Heart right ventricle (tissue), 16 donors: ENCODE measurements at regions not wholly inside any gene's neighbourhood (a gene's known extent, or its start where the extent isn't known, plus 50 kb on each side); places are given as distances from the start of the nearest gene placed in this dataset.

Source experiments
- ATAC-seq, 8 donors: fragments of 200-7000 bp; cut with Tn5 transposase; one replicate each; pipeline ENCODE4 v1.9.1; 2020; ENCODE audit warnings: mild to moderate bottlenecking in 8 of 8, moderate library complexity in 8 of 8, moderate number of reproducible peaks in 1 of 8
- DNase-seq, 2 donors: peaks; one replicate each; pipeline ENCODE4 v3.0.0-alpha.2; 2020
- H3K27ac ChIP-seq, 10 donors: fragments of 200-600 bp; sonication (generic) in 2 of 10; one replicate each; pipeline versions ENCODE4 v1.5.0 to v1.8.0; 2020 to 2022; ENCODE audit warnings: mild to moderate bottlenecking in 3 of 10
- H3K27me3 ChIP-seq, 7 donors: fragments of 200-600 bp; one replicate each; pipeline ENCODE4 v1.8.0; 2021 to 2022; ENCODE audit warnings: mild to moderate bottlenecking in 2 of 7
- H3K36me3 ChIP-seq, 9 donors: fragments of 200-600 bp; sonication (generic) in 1 of 9; one replicate each; pipeline versions ENCODE4 v1.5.0 to v1.8.0; 2020 to 2022; ENCODE audit warnings: mild to moderate bottlenecking in 2 of 9
- H3K4me1 ChIP-seq, 9 donors: fragments of 200-600 bp; sonication (generic) in 1 of 9; one replicate each; pipeline versions ENCODE4 v1.5.0 to v1.8.0; 2020 to 2022; ENCODE audit warnings: mild to moderate bottlenecking in 4 of 9
- H3K4me3 ChIP-seq, 10 donors: fragments of 200-600 bp; sonication (generic) in 2 of 10; one replicate each; pipeline versions ENCODE4 v1.5.0 to v1.8.0; 2020 to 2022; ENCODE audit warnings: mild to moderate bottlenecking in 7 of 10, moderate library complexity in 2 of 10
- H3K9me3 ChIP-seq, 11 donors: fragments of 200-600 bp in 10 of 11; sonication (generic) in 2 of 11; one replicate each; pipeline versions ENCODE4 v1.5.0 to v1.8.0; 2013 to 2022; ENCODE audit warnings: mild to moderate bottlenecking in 2 of 11, control low read depth in 1 of 11, moderate library complexity in 1 of 11
- CTCF ChIP-seq, 9 donors: fragments of 200-600 bp; sonication (generic) in 2 of 9; IDR thresholded peaks; one replicate each; pipeline versions ENCODE4 v1.5.0 to v1.8.0; 2021 to 2022; ENCODE audit warnings: antibody characterized with exemption in 9 of 9, mild to moderate bottlenecking in 5 of 9, moderate library complexity in 1 of 9
- WGBS, 2 donors: extraction: QIAGEN DNeasy Blood & Tissue Kit; methylation state at CpG; one replicate each; pipeline ENCODE4 v1.1.7; 2013; ENCODE audit warnings: inconsistent platforms in 1 of 2; 5-methylcytosine and 5-hydroxymethylcytosine counted together
- intact Hi-C, 10 donors: fragments of 100-400 bp; cut with DNase I; formaldehyde crosslinking; loops; one replicate each; pipeline versions ENCODE4 v1.11.1 to v1.14.2; 2022
- donor health status: Arrhythmogenic right ventricular cardiomyopathy.
- donor health status: ischemic (EF 13 %, LVEDD 7.1; RV severe dilation, severe dysfunction).
- donor health status: healthy with polysubstance abuse.
- donor health status: DM: no; HTN: yes; CAD: no.
- donor health status: DM: no; HTN: no; CAD: no.
- donor health status: ischemic (EF 25% LVEDD 6.9; RV normal size, moderate dysfunction).
- donor health status: ischemic (EF 25% LVEDD 5.7; RV mildly dilated, moderate dysfunction).
- donor health status: healthy.
- donor health status: DM: yes; HTN: yes; CAD: no.
- donor health status: Ischemic cardiomyopathy.
- donor health status: ischemic (EF 35%, LVEDD 5.7; RV mildly dilated, moderate dysfunction).
- donor health status: nonischemic (EF 11% LVEDD 7.7; RV severe dilation, severe dysfunction).
- donor health status: DM: yes; HTN: yes; CAD: no.
- donor health status: PGD.
- donor health status: ischemic (EF 29% LVEDD 5.4; RV normal size, mild dysfunction).
- donor health status: nonischemic (EF 23%, LVEDD 6.1; RV moderate dilation, normal function).

GRCh38 chr6:18746727-18747126 lies 359.6 kb downstream of the RNF144B start:
- Histone ChIP-seq H3K4me1 (peaks cover 0 to 5% (median 0%) of the 10 kb centered on the region in 9 donors), H3K4me3 (no peak overlapping the region), H3K27me3 (peaks cover 0 to 4% (median 0%) of the 10 kb centered on the region in 7 donors), H3K9me3 (peaks cover 0 to 10% (median 0%) of the 10 kb centered on the region in 11 donors), H3K36me3 (no peaks in the 10 kb centered on the region), H3K27ac (no peak overlapping the region)
- TF ChIP-seq CTCF (IDR thresholded peaks at IDR 0.05): no peak
- intact Hi-C loops: loop anchor here in 1 of 10 donors (5.0 kb wide), 1 partner anchor 1311 kb away; no protein-coding TSS in a partner anchor
- WGBS, 2 donors: 88 to 92% methylated on average over 4 of the region's 4 CpGs
- ATAC-seq: no peak
- no peak for DNase-seq

- DNase-seq (no peak), ATAC-seq (no peak)
- intact Hi-C loops: loop anchor here in 1 of 10 donors (5.0 kb wide), 1 partner anchor 1309 kb away; no protein-coding TSS in a partner anchor
- WGBS, 2 donors: 74 to 77% methylated on average over 6 of the region's 6 CpGs
- H3K36me3 ChIP-seq: no peaks in the 10 kb centered on the region
- H3K4me3 ChIP-seq: no peak overlapping the region
- peaks cover 0 to 10% (median 0%) of the 10 kb centered on the region in 11 donors for H3K9me3 ChIP-seq
- peaks cover 0 to 4% (median 0%) of the 10 kb centered on the region in 7 donors for H3K27me3 ChIP-seq
- H3K4me1 ChIP-seq: peaks cover 0 to 5% (median 0%) of the 10 kb centered on the region in 9 donors
- no peak for TF ChIP-seq CTCF (IDR thresholded peaks at IDR 0.05)
- H3K27ac ChIP-seq: no peak overlapping the region
Measured at GRCh38 chr6:18748314-18748713, 361.2 kb downstream of the RNF144B start.

DNA sequence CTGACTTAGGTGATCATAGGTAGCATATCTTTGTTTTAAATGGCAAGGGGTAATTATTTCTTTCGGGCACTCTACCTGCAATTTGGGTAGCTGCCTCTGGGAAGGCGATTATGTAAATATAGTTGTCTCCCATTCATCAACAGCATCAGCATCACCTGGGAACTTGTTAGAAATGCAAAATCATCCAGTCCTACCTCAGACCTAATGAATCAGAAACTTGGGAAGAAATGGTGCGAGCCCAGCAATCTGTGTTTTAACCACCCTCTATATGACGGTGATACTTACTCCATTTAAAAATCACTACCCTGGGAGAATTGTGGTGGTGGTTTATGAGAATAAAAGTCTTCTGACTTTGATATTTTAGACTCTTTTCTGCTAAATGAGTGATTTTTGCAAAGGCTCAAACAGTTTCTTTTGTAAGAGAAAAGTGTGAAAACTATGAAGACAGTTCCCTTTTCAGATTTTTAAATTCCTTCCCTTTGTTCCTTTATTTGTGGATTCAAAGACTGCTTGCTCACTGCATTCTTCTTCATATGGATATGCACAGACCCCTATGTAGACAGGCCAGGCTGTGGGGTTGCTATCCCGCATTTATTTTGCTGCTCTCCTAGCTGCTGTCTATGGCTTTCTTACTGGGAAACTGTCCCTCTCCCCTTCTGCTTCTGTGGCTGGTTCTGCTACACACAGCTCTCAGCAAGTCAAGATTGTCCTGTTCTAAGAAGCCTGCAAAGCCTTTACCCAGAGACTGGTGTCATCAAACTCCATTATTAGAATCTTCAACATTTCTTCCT lies 365.3 kb downstream of the RNF144B start:
- DNase-seq (no peak), ATAC-seq (no peak)
- intact Hi-C loops: no loop called here
- H3K27me3 ChIP-seq: peaks cover 0 to 3% (median 0%) of the 10 kb centered on the region in 7 donors
- no peak overlapping the region for H3K27ac ChIP-seq
- H3K4me3 ChIP-seq: no peak overlapping the region
- TF ChIP-seq CTCF (IDR thresholded peaks at IDR 0.05): no peak
- H3K9me3 ChIP-seq: no peaks in the 10 kb centered on the region
- no peaks in the 10 kb centered on the region for H3K36me3 ChIP-seq
- WGBS, 2 donors: 64 to 70% methylated on average over 5 of the region's 5 CpGs
- H3K4me1 ChIP-seq: peaks cover 0 to 5% (median 0%) of the 10 kb centered on the region in 9 donors

- intact Hi-C loops: no loop called here
- 80 to 82% methylated on average over 12 of the region's 12 CpGs for WGBS, 2 donors
- Histone ChIP-seq H3K4me1 (peaks cover 0 to 5% (median 0%) of the 10 kb centered on the region in 9 donors), H3K27me3 (no peaks in the 10 kb centered on the region), H3K9me3 (no peaks in the 10 kb centered on the region), H3K36me3 (no peaks in the 10 kb centered on the region), H3K4me3 (no peak overlapping the region), H3K27ac (no peak overlapping the region)
- no peak for ATAC-seq
- no peak for TF ChIP-seq CTCF (IDR thresholded peaks at IDR 0.05)
- no peak for DNase-seq
Measured at GRCh38 chr6:18753076-18753475, 365.9 kb downstream of the RNF144B start.
